Hepatocyte (in vitro differentiated cells): ENCODE measurements at regions not wholly inside any gene's neighbourhood (a gene's known extent, or its start where the extent isn't known, plus 50 kb on each side); places are given as distances from the start of the nearest gene placed in this dataset.

Experiments
- EZH2 ChIP-seq: fragments of 200-600 bp; sonication (generic); IDR thresholded peaks from 2 replicates; pipeline ENCODE4 v1.6.1; 2016; ENCODE audit warnings: antibody characterized with exemption, mild to moderate bottlenecking, borderline replicate concordance
- TF ChIP-seq, protein P1 (sequence below): fragments of 200-600 bp; sonication (generic); IDR thresholded peaks from 2 replicates; pipeline ENCODE4 v1.5.1; 2016; ENCODE audit warnings: antibody characterized with exemption, mild to moderate bottlenecking; ENCODE audit not compliant: poor library complexity

DNA sequence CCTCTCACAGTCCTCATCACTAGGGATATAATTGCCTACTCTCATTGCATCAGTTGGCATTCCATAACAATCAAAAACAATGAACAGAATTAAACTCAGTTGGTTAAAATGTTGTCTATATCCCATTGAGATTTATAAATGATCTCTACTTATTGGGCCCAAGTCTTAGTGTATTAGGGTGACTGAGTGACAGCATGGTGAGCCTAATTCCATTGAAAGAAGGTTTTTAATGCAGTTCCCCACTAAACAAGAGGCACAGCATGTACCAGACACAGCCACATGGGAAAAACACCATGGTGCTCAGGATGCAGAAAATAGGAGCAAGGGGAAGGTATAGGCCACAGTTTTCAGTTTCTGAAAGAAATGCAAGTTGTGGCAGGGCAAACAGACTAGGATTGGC, 208.4 kb downstream of the RFC3 start:
- TF ChIP-seq, protein P1, sequence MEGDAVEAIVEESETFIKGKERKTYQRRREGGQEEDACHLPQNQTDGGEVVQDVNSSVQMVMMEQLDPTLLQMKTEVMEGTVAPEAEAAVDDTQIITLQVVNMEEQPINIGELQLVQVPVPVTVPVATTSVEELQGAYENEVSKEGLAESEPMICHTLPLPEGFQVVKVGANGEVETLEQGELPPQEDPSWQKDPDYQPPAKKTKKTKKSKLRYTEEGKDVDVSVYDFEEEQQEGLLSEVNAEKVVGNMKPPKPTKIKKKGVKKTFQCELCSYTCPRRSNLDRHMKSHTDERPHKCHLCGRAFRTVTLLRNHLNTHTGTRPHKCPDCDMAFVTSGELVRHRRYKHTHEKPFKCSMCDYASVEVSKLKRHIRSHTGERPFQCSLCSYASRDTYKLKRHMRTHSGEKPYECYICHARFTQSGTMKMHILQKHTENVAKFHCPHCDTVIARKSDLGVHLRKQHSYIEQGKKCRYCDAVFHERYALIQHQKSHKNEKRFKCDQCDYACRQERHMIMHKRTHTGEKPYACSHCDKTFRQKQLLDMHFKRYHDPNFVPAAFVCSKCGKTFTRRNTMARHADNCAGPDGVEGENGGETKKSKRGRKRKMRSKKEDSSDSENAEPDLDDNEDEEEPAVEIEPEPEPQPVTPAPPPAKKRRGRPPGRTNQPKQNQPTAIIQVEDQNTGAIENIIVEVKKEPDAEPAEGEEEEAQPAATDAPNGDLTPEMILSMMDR, result no peak
- no peak for TF ChIP-seq EZH2
